ENCODE measurements at regions not wholly inside any gene's neighbourhood (a gene's known extent, or its start where the extent isn't known, plus 50 kb on each side); places are given as distances from the start of the nearest gene placed in this dataset.

GRCh38 chr12:93122569-93123091 is 193.5 kb upstream of the EEA1 start:
- no peak overlapping the region for H3K27ac Mint-ChIP-seq (ENCODE audit: unreplicated experiment)
- no peak overlapping the region for H3K4me3 Mint-ChIP-seq (ENCODE audit: unreplicated experiment)
- TF ChIP-seq CTCF (IDR thresholded peaks at IDR 0.05), result no peak
- DNase-seq (ENCODE audit: extremely low spot score, unreplicated experiment), result no peak
- H3K4me1 Mint-ChIP-seq (ENCODE audit: unreplicated experiment), result peaks cover 18% of the 10 kb centered on the region
- H3K36me3 Mint-ChIP-seq (ENCODE audit: unreplicated experiment), result no peaks in the 10 kb centered on the region
- no peaks in the 10 kb centered on the region for H3K9me3 Mint-ChIP-seq (ENCODE audit: unreplicated experiment)
- H3K27me3 Mint-ChIP-seq (ENCODE audit: unreplicated experiment), result no peaks in the 10 kb centered on the region

- Mint-ChIP-seq H3K9me3 (ENCODE audit: unreplicated experiment) (no peaks in the 10 kb centered on the region), H3K27me3 (ENCODE audit: unreplicated experiment) (no peaks in the 10 kb centered on the region), H3K4me1 (ENCODE audit: unreplicated experiment) (peaks cover 22% of the 10 kb centered on the region), H3K4me3 (ENCODE audit: unreplicated experiment) (no peak overlapping the region), H3K27ac (ENCODE audit: unreplicated experiment) (no peak overlapping the region), H3K36me3 (ENCODE audit: unreplicated experiment) (no peaks in the 10 kb centered on the region)
- no peak for TF ChIP-seq CTCF (IDR thresholded peaks at IDR 0.05)
- DNase-seq (ENCODE audit: extremely low spot score, unreplicated experiment), result no peak
Observed at GRCh38 chr12:93125126-93125525, 196.0 kb upstream of the EEA1 start.

DNA sequence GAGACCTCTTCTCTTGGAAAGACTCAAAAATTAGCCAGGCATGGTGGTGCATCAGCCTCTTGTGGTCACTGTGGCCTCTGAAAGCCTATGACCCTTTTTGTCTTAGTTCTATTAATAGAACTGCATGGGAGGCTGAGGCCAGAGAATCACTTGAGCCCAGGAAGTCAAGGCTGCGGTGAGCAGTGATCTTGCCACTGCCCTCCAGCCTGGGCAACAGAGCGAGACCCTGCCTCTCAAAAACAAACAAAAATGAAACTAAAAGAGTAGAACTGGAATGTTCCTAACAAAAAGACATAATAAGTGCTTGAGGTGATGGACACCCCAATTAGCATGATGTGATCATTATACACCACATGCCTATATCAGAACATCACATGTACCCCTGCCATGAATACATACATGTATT is 197.0 kb upstream of the EEA1 start:
- TF ChIP-seq CTCF (IDR thresholded peaks at IDR 0.05), result no peak
- no peaks in the 10 kb centered on the region for H3K9me3 Mint-ChIP-seq (ENCODE audit: unreplicated experiment)
- no peak overlapping the region for H3K4me3 Mint-ChIP-seq (ENCODE audit: unreplicated experiment)
- no peak for DNase-seq (ENCODE audit: extremely low spot score, unreplicated experiment)
- no peak overlapping the region for H3K27ac Mint-ChIP-seq (ENCODE audit: unreplicated experiment)
- H3K4me1 Mint-ChIP-seq (ENCODE audit: unreplicated experiment), result peaks cover 22% of the 10 kb centered on the region
- no peaks in the 10 kb centered on the region for H3K27me3 Mint-ChIP-seq (ENCODE audit: unreplicated experiment)
- H3K36me3 Mint-ChIP-seq (ENCODE audit: unreplicated experiment), result no peaks in the 10 kb centered on the region

DNA sequence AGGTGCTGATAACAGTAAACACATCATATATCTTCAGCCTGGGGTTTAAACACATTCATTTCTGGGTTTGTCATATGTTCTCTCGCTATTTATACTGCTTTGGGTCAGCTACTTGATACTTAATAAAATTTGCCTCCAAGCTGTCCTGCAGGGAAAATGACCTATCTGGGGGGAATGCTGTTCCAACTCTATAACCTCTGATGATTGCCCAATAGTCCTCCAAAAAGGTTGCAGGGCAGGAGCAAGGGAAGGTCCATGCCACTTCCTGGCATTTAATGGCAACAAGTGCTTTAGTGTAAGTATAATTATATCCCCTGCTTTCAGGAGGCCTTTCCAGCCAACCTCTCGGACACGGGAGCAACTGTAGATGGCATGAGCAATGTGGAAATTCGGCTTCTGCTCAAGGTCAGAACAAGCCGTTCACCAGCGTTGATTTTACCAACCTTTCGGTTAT is 198.0 kb upstream of the EEA1 start:
- Mint-ChIP-seq H3K9me3 (ENCODE audit: unreplicated experiment) (no peaks in the 10 kb centered on the region), H3K4me3 (ENCODE audit: unreplicated experiment) (no peak overlapping the region), H3K27me3 (ENCODE audit: unreplicated experiment) (no peaks in the 10 kb centered on the region), H3K27ac (ENCODE audit: unreplicated experiment) (peak overlapping the region; percentile 66), H3K4me1 (ENCODE audit: unreplicated experiment) (peaks cover 22% of the 10 kb centered on the region), H3K36me3 (ENCODE audit: unreplicated experiment) (no peaks in the 10 kb centered on the region)
- TF ChIP-seq CTCF (IDR thresholded peaks at IDR 0.05), result no peak
- DNase-seq (ENCODE audit: extremely low spot score, unreplicated experiment), result no peak

GRCh38 chr12:93127582-93128331 is 198.7 kb upstream of the EEA1 start:
- no peaks in the 10 kb centered on the region for H3K27me3 Mint-ChIP-seq (ENCODE audit: unreplicated experiment)
- no peaks in the 10 kb centered on the region for H3K36me3 Mint-ChIP-seq (ENCODE audit: unreplicated experiment)
- H3K9me3 Mint-ChIP-seq (ENCODE audit: unreplicated experiment), result no peaks in the 10 kb centered on the region
- H3K4me3 Mint-ChIP-seq (ENCODE audit: unreplicated experiment), result no peak overlapping the region
- DNase-seq (ENCODE audit: extremely low spot score, unreplicated experiment), result no peak
- peak; percentile 15 for TF ChIP-seq CTCF (IDR thresholded peaks at IDR 0.05)
- peaks cover 22% of the 10 kb centered on the region for H3K4me1 Mint-ChIP-seq (ENCODE audit: unreplicated experiment)
- peak overlapping the region; percentile 66 for H3K27ac Mint-ChIP-seq (ENCODE audit: unreplicated experiment)
